Fibroblast of skin of left quadriceps (primary cell): ENCODE measurements at regions not wholly inside any gene's neighbourhood (a gene's known extent, or its start where the extent isn't known, plus 50 kb on each side); places are given as distances from the start of the nearest gene placed in this dataset.

ENCODE experiments used
- DNase-seq, 2 experiments: peaks; one replicate each; pipeline ENCODE4 v3.0.0-alpha.2; 2013; ENCODE audit warnings: low read depth in 2 of 2

DNA sequence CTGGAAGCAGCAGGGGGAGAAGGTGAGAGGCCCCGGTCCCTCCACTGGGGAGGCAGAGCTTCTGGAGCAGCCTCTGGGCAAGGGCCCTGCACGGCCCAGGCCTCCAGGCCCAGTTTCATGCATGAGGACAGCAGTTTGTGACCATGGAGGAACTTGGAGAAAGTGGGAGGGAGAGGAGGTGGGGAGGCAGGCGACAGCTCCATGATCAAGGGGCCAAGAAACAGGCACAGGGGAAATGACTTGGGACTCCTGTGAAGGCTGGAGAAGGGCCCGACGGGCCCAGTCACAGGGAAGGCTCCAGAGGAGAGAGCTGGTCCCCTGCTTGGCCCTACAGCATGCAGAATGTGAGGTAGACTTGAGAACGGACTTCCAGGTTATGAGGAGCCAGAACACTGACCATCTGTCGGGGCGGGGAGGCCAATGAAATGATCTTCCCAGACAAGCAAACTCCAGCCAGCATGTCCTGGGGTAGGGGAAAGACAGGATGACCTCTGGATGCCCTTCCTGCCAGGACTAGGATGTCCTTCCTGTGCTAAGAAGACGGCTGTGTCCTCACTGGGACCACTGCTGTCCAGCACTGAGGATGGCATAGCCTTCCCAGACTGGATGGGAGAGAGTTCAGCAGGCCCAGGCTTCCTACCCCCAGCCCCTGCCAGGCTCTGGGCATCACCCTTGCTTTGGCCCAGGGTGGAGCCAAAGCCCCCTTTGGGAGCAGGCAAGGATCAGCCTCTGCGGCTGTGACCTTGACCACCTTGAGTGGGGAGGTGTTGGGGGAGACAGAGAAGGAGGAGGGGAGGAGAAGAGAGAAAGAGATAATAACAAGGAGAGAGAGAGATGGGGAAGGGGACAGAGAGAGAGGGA, 548.2 kb downstream of the PTPRU start:
- no peak for DNase-seq

DNA sequence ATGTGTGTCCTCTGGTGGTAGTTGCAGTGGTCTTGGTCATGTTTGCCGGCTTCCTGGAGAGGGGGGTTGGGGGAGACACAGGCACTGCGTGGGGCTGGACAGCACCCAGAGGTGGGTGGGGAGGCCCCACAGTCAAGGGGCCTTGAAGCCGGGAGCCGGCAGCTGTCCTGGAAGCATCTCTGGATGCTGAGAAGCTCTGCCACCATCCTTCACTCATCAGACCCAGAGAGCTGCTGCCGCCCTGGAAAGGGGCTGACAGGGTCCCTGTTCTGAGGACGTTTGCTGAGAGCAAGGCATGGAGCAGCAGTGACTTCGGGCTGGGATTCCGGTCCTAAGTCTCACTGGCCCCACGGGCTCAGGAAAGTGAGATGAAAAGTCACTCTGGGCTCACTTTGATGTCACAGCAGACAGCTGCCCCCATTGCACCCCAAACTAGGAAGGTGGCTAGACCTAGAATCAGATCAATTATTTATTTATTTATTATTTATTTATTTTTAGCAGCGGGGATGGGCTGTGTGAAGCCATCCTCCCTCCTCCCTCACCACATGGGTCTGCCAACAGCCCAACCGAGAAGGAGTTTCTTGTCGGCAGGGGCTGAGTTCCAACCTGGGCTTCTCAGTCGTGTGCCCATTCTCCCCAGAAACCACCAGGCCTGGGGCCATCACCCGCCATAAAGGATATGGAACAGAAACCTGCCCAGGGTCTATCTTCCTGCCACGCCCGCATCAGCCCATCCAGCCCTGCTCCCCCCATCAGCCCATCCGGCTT, 547.4 kb downstream of the PTPRU start:
- DNase-seq, result no peak

DNA sequence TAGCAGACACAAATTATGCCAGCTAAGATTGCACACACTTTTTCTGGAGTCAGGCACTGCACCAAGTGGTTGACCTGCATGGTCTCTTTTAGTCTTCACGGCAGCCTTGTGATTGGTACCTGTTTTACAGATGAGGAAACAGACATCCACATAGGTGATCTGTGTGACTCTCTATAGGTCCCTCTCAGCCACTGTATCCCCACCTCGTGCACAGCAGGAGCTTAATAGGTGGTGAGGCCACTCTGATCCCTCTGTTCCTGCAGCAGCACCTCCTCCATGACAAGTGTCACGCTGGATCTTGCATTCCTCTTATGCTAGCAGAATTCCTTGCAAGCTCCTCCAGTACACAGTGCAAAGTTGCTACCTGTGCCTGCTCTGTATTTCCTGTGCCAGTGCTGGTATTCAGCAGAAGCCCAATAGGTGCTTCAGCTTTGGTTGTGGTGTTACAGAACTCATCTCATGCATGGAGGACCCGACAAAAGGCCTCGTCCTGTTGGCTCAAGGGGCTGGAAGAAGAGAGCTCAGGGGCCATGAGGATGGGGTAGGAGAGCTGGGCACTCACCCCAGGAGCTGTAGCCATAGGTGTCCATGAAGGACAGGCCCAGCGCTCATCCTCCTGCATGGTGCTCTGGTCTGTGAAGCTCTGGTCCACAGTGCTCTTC, 546.7 kb downstream of the PTPRU start:
- DNase-seq, result no peak

DNA sequence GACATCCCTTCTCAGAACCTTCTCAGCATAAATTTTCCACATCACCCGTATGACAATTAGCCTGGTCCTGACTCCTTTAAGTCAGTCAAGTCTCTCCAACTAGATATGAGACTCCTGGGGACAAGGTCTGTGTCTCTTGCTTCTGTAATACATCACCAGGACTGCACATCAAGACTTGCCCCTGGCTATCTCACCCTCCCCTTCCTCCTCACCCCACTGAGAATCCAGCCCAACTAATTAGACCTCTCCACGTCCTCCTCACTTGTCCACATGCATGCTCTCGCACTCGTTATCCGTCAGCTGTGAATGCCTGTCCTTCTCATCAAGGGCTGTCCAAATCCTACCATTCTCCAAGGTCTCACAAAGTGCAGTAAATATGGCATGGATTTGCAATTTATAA, 542.8 kb downstream of the PTPRU start:
- no peak for DNase-seq

DNA sequence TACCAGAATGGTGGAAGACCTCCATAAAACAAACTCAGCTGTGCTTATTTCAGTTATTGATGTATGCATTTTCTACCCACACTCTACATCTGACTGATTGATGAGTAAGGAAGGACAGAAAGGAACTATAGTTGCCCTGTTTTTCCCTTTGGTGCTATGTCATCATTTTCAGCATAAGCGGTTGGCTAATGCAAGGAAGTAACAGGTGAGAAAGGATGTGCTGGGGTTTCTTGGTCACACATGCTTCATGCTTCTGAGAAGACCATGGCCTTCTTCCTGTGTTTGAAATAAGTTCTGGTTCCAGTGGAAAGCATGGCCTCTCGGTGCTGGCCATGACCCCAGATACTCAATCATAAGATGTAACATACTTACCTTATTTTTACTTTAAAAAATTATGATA, 541.2 kb downstream of the PTPRU start:
- no peak for DNase-seq

DNA sequence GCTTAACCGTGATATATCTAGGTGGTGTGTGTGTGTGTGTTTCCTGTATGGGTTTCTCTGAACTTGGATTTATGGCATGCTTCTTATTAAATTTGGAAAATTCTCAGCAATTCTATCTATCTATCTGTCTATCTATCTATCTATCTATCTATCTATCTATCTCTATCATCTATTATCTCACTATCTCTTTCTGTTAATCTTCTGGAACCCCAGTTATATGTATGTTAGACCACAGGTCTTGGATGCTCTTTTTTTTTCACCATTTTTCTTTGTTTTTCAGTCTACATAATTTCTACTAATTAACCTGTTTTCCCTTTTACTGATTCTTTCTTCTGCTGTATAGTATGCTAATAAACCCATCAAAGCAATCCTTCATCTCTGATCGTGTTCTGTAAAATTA, 538.0 kb downstream of the PTPRU start:
- DNase-seq, result no peak

DNA sequence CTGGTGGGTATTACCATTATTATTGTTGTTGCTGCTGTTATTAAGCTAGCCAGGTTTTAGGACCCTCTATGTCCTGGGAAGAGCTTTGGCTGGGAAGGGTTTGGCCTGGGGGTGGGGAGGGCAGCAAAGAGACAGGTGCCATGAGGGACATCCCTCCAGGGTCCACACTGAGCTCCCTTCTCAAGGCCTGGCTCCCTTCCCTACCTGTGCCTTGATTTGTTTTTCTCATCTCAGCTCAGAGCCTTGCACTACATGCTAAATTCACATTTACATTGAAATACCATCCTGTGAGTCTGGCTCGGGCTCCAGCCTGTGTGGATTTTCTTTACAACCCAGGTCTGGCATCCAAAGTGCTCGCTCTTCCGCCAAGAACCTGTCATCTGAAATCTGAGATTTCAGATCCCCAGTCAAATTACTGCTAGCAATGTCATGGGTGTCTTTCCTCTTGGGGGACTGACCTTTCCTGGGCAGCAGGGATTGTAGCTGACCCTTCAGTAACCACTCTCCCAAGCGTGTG, 536.3 kb downstream of the PTPRU start:
- DNase-seq, result no peak

DNA sequence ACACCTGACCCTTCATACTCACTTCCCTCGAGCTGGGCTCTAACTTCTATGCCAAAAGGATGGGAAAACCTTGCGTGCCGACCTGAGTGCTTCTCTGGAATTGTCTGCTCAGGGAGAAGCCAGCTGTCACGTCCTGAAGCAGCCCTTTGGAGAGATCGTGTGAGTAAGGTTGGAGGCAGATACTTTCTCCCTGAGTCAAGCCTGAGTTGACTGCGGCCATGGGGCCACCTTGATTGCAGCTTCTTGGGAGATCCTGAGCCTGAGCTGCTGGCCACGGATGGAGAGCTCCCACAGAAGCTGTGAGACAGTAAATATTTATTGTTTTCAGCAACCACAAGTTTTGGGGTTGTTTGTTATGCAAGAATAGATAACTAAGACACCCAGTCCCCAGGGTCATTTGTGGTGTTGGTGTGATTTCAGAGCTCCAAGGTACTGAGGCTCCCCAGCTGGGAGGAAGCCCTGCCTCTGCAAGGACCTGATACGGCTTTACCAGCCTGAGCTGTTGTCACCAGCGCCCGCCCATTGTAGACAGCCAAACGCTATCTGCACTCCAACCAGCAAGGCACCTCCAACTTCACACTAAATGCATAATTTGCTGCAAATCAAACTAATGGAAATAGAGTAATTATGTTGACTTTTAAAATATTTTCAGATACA, 531.6 kb downstream of the PTPRU start:
- no peak for DNase-seq

DNA sequence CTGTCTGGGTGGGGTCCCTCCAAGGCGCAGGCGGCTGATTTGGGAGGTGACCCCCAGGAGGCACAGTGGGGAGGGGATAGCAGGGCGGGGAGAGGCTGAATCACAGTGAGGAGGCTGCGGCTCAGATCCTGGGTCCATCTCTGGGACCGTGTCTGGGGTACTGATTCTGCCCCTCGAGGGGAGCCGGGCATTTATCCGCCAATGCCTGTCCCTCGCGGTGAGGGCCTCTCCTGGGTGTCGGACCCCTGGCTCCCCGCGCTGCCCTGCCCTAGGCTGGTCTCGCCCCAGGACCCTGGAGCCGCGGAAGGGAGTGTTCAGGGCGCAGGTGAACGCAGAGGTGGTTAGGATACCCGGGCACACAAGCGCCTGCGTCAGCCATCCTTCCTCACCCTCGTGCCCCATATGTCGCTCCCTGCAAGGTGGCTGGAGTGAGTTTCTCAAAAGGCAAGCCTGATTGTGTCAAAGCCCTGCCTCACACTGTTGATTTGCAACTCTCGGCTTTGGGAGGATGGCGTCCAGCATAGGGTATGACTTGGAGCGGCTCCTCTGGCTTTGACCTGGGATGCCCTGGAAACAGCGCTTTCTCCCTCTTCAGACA, 530.9 kb downstream of the PTPRU start:
- DNase-seq, result no peak

DNA sequence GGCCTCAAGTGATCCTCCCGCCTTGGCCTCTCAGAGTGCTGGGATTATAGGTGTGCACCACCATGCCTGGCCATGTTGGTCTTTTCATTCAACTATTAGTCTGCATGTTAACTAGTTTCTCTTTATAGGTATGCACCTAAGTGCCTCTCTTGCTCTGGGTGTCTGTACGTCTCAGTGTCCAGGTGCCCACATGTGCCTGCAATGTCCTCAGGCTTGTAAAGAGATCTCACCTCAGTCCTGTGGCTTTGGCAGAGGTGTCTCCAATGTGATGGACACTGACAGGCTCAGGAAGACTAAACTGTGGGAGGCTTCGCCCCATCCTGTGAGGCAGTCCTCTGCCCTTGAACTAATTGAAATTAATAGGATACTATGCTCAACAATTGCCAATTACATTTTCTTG, 526.3 kb downstream of the PTPRU start:
- DNase-seq, result no peak

DNA sequence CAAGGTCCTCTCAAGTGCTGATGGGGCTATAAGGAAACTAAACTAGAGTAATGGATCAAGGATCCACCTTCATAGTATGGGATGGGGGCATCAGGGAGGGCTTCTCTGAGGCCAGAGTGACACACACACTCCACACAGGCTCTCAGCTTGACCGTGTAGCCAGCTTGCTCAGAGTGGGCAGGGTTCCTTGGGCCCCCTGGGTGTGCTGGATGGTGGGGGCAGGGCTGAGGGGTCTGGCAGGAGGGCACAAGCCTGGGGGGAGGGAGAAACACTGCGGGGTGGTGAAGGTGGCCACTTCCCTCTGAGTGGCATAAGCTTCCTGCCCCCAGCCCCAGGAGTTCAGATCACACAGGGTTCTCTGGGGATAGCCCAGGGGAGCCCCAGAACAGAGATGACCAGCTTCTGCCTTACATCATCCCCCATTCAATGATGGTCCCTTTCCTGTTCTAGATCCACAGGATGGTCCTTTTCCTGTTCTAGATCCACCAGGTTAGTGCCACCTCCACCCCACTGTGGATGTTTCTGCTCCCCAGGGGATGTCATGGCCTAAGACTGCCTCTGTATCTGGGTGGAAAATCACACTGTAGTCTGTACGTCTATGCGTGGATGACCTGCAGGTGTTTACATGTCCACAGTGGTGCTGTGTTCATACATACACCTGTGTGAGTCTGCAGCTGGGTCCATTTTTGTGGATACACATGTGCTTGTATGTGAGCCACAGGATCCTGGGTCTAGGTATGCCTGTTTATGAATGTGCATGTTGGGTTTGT, 525.0 kb downstream of the PTPRU start:
- DNase-seq, result no peak

DNA sequence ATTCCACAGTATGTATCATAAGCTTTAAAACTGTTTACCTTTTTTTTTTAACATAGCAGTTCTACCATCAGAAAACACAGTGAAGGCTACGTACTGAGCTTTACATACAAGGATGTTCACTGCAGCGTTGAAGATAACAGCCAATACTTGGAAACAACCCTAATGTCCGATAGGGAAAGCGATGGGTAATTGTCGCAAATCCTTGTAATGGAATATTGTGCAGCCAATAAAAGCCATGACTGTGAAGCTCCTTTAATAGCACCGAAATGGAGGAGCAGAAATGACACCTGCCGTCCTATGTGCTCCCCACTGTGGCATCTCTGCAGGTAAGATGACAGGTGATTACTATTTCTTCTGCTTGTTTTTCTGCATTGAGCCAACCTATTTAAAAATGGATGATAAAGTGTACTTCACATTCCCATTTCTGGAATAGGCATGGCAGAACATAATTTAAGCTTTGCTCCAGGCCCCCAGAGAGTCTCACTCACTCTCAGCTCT, 523.8 kb downstream of the PTPRU start:
- no peak for DNase-seq

DNA sequence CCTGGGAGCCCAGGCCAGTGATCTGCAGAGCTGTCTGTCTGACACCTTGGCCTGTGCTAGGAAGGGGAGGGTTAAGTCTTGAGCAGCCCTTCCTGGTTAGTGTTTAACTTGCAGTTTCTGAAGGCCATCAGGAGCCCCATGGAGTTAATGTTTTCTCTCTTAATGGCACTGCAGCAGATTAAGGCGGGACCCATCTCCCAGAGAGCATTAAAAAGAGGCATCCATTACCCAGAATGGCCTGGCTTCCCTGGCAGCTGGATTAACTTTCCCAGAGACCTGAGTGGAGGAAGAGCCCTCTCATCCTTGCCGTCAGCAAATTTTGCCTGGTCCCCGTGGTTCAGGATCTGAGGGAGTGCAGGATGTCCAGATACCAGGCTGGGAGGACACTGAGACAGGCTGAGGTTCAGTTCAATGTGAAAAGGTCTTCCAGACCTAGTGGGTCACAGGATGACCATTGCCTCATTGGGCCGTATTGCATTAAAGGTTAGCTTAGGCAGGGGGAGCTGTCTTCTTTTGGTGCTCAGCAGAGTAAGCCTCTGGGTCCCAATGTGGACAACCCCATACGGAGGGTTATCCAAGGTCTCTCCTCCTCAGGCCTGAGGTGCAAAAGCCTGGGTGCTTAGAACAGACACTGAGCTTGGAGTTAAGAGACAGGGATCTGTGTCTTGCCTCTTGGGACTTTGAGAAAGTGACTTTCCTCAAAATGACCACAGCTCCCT, 522.6 kb downstream of the PTPRU start:
- no peak for DNase-seq

DNA sequence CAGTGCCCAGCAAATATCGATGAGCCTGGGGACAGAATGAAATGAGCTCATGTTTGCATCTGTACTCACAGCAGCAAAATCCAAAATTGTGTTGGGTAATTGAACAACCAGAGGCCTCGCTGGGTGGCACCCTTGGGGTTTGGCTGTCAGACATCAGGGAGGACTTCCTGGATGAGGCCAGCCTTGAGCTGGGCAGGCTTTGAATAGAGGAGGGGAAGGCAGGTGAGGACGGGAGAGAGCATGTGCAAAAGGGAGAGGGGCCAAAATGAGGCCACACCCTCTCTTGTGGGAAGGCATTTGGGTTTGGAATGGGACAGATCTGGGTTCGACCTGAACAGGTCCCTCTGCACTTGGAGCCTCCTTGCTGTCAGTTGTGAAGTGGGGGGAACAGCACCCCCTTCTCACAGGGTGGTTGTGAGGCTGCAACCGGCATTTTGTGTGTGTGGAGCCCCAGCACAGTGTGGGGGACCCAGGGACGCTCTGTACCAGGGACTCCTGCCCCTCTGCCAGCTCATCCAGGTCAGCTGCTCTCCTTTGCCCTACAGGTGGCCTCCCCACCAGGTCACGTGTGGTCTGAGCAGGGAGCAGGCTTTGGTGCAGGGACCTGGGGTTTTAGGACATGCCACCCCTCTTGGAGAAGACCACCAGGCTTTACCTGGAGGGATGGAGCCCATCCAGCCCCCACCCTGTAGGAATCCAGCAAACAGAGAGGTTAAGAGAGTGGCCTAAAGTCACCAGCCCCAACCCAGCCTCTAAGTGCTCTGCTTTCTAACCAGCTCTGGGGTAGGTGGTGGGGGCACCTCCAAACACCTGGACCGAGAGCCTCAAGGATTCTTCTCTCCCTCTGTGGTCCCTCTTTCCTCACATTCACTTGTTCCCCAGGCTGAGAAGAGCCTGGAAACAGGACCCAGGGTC, 521.8 kb downstream of the PTPRU start:
- DNase-seq, result no peak

DNA sequence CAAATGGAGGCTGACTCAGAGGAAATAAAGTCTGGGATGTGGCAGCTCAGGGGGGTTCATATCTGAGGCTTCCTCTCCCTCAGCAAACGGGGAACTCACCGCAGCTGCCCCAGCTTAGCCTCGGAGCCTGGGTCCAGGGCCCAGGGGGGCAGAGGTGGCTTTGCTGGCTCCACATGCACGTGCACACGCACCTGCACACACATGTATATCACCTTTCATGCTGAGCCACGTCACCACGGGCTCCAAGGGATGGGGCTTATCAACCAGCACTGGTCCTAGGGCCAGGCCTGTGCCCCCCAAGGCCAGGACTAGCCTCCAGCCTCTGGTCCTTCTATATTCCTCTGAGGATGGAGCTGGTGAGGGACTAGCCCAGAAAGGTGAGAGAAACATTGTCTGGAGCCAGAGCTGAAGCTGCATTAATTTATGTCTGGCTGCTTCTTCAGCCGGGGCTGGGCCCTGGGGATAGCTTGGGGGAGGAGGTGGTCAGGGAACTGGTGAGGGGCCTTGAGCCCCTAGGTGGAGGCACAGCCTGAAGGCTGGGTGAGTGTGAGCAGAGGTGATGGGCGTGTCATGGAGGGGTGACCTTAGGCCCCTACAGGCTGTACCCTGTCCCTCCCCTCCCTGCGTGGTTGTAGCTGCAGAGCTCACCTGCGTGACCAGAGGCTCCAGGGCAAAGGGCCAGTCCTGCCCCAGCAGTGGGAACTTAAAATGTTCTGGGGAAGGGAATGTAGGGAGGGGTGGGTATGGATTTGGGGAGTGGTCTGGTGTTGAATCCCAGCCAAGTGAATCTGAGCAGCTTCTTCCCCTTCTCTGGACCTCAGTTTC, 520.8 kb downstream of the PTPRU start:
- DNase-seq, result no peak

DNA sequence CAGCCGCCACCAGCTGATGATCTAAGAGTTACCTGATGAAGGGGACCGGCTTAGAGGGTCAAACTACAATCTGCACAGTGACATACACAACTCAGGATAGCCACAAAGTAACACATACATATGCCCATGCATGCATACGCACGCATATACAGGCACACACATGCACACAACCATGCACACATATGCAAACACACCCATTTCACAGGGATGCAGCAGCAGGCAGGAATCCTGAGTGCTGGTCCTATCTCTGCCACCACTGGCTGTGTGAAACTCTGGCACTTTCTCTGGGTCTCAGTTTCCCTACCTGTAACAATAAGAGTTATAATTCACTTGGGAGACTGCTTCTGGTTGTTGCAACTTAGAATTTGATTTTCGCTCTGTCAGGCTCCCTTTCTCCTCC, 520.2 kb downstream of the PTPRU start:
- no peak for DNase-seq

DNA sequence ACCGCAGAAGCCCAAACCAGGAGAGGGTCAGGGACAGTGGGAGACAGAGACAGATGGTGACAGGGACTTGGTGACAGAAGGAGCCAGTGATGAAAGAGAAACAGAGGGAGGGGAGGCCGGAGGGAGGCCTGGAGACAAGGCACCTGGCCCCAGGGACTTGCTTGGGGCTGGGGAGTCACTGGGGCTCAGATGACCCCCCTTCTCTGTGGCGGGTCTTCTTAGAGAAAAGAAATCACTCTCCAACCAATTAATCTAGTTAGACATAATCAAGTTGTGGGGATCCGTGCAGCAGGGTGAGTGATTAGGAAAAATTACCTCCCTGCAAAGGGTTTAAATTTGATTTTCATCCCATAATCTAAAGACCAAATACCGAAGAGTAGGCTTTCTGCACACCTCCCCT, 519.8 kb downstream of the PTPRU start:
- no peak for DNase-seq
